ENCODE measurements at regions not wholly inside any gene's neighbourhood (a gene's known extent, or its start where the extent isn't known, plus 50 kb on each side); places are given as distances from the start of the nearest gene placed in this dataset.
A peak's percentile ranks its signal among the peaks of the same experiment; 100 is the strongest.

GRCh38 chr13:29676535-29676934 lies 81.0 kb upstream of the SLC7A1 start:
- Histone ChIP-seq H3K36me3 (ENCODE audit: control insufficient read depth, insufficient read depth, low read length) (no peaks in the 10 kb centered on the region), H3K4me3 (ENCODE audit: low read length) (no peak overlapping the region), H3K27ac (ENCODE audit: low read length) (no peak overlapping the region), H3K4me1 (ENCODE audit: control insufficient read depth, insufficient read depth, low read length) (no peaks in the 10 kb centered on the region), H3K9me3 (replicated peaks; ENCODE audit: control insufficient read depth, low read depth, low read length) (no peaks in the 10 kb centered on the region), H3K27me3 (ENCODE audit: control insufficient read depth, insufficient read depth, low read length) (peaks cover 3% of the 10 kb centered on the region)
- WGBS (ENCODE audit: insufficient coverage) = 93% methylated on average over 4 of the region's 4 CpGs
- no peak for DNase-seq

GRCh38 chr13:29674532-29674931 lies 79.0 kb upstream of the SLC7A1 start:
- Histone ChIP-seq H3K4me1 (ENCODE audit: control insufficient read depth, insufficient read depth, low read length) (no peaks in the 10 kb centered on the region), H3K4me3 (ENCODE audit: low read length) (no peak overlapping the region), H3K27ac (ENCODE audit: low read length) (no peak overlapping the region), H3K36me3 (ENCODE audit: control insufficient read depth, insufficient read depth, low read length) (no peaks in the 10 kb centered on the region), H3K9me3 (replicated peaks; ENCODE audit: control insufficient read depth, low read depth, low read length) (no peaks in the 10 kb centered on the region), H3K27me3 (ENCODE audit: control insufficient read depth, insufficient read depth, low read length) (no peaks in the 10 kb centered on the region)
- no CpG with 5 or more reads among the region's 3 CpGs for WGBS (ENCODE audit: insufficient coverage)
- DNase-seq = no peak

GRCh38 chr13:29664591-29664990 lies 69.1 kb upstream of the SLC7A1 start:
- Histone ChIP-seq H3K27ac (ENCODE audit: low read length) (no peak overlapping the region), H3K4me1 (ENCODE audit: control insufficient read depth, insufficient read depth, low read length) (no peaks in the 10 kb centered on the region), H3K4me3 (ENCODE audit: low read length) (no peak overlapping the region), H3K36me3 (ENCODE audit: control insufficient read depth, insufficient read depth, low read length) (no peaks in the 10 kb centered on the region), H3K9me3 (replicated peaks; ENCODE audit: control insufficient read depth, low read depth, low read length) (no peaks in the 10 kb centered on the region), H3K27me3 (ENCODE audit: control insufficient read depth, insufficient read depth, low read length) (no peaks in the 10 kb centered on the region)
- DNase-seq = no peak
- no CpG with 5 or more reads among the region's 1 CpG for WGBS (ENCODE audit: insufficient coverage)

- Histone ChIP-seq H3K27me3 (ENCODE audit: control insufficient read depth, insufficient read depth, low read length) (no peaks in the 10 kb centered on the region), H3K4me3 (ENCODE audit: low read length) (no peak overlapping the region), H3K9me3 (replicated peaks; ENCODE audit: control insufficient read depth, low read depth, low read length) (no peaks in the 10 kb centered on the region), H3K4me1 (ENCODE audit: control insufficient read depth, insufficient read depth, low read length) (no peaks in the 10 kb centered on the region), H3K27ac (ENCODE audit: low read length) (no peak overlapping the region), H3K36me3 (ENCODE audit: control insufficient read depth, insufficient read depth, low read length) (no peaks in the 10 kb centered on the region)
- 88% methylated on average over 1 of the region's 3 CpGs for WGBS (ENCODE audit: insufficient coverage)
- peak; percentile 15 for DNase-seq
Measured at GRCh38 chr13:29654843-29655547, 59.5 kb upstream of the SLC7A1 start.

- 87% methylated on average over 3 of the region's 6 CpGs for WGBS (ENCODE audit: insufficient coverage)
- Histone ChIP-seq H3K4me3 (ENCODE audit: low read length) (no peak overlapping the region), H3K4me1 (ENCODE audit: control insufficient read depth, insufficient read depth, low read length) (no peaks in the 10 kb centered on the region), H3K36me3 (ENCODE audit: control insufficient read depth, insufficient read depth, low read length) (no peaks in the 10 kb centered on the region), H3K9me3 (replicated peaks; ENCODE audit: control insufficient read depth, low read depth, low read length) (no peaks in the 10 kb centered on the region), H3K27ac (ENCODE audit: low read length) (no peak overlapping the region), H3K27me3 (ENCODE audit: control insufficient read depth, insufficient read depth, low read length) (no peaks in the 10 kb centered on the region)
- no peak for DNase-seq
Measured at GRCh38 chr13:29654384-29654783, 58.9 kb upstream of the SLC7A1 start.

- DNase-seq = no peak
- H3K4me1 ChIP-seq (ENCODE audit: control insufficient read depth, insufficient read depth, low read length) = no peaks in the 10 kb centered on the region
- no CpG with 5 or more reads among the region's 2 CpGs for WGBS (ENCODE audit: insufficient coverage)
- H3K4me3 ChIP-seq (ENCODE audit: low read length) = no peak overlapping the region
- no peaks in the 10 kb centered on the region for H3K36me3 ChIP-seq (ENCODE audit: control insufficient read depth, insufficient read depth, low read length)
- no peaks in the 10 kb centered on the region for H3K9me3 ChIP-seq (replicated peaks; ENCODE audit: control insufficient read depth, low read depth, low read length)
- no peaks in the 10 kb centered on the region for H3K27me3 ChIP-seq (ENCODE audit: control insufficient read depth, insufficient read depth, low read length)
- no peak overlapping the region for H3K27ac ChIP-seq (ENCODE audit: low read length)
Measured at GRCh38 chr13:29648760-29649159, 53.3 kb upstream of the SLC7A1 start.
